GM23338 (cell line): ENCODE measurements at regions not wholly inside any gene's neighbourhood (a gene's known extent, or its start where the extent isn't known, plus 50 kb on each side); places are given as distances from the start of the nearest gene placed in this dataset.

Experiments
- ATAC-seq: fragments of 200-7000 bp; cut with Tn5 transposase; 3 replicates; pipeline ENCODE4 v1.9.1; 2020
- DNase-seq: peaks from one replicate; pipeline ENCODE4 v3.0.0-alpha.2; 2015; ENCODE audit warnings: low spot score
- H2AFZ ChIP-seq: fragments of 200-600 bp; sonication (generic); 2 replicates; pipeline ENCODE4 v1.8.0; 2016; ENCODE audit warnings: antibody characterized with exemption, mild to moderate bottlenecking, moderate library complexity
- H3F3A ChIP-seq: fragments of 200-600 bp; sonication (generic); replicated peaks from 2 replicates; pipeline ENCODE4 v1.8.0; 2017; ENCODE audit warnings: antibody characterized with exemption, mixed run types, low read depth
- H3K27ac ChIP-seq: fragments of 200-600 bp; sonication (generic); 2 replicates; pipeline ENCODE4 v1.6.1; 2016; ENCODE audit warnings: low read depth
- H3K27me3 ChIP-seq: fragments of 200-600 bp; sonication (generic); 2 replicates; pipeline ENCODE4 v1.8.0; 2016; ENCODE audit warnings: mild to moderate bottlenecking, mixed run types, moderate library complexity; ENCODE audit not compliant: insufficient read depth
- H3K36me3 ChIP-seq: fragments of 200-600 bp; sonication (generic); 2 replicates; pipeline ENCODE4 v1.8.0; 2016; ENCODE audit warnings: mild to moderate bottlenecking; ENCODE audit not compliant: insufficient read depth
- H3K4me1 ChIP-seq: fragments of 200-600 bp; sonication (generic); 2 replicates; pipeline ENCODE4 v1.8.0; 2016; ENCODE audit warnings: mild to moderate bottlenecking, moderate library complexity; ENCODE audit not compliant: insufficient read depth
- H3K4me2 ChIP-seq: fragments of 200-600 bp; sonication (generic); 2 replicates; pipeline ENCODE4 v1.7.1; 2017; ENCODE audit warnings: mixed run types
- H3K4me3 ChIP-seq: fragments of 200-600 bp; sonication (generic); 2 replicates; pipeline ENCODE4 v1.6.1; 2016; ENCODE audit warnings: mixed run types
- H3K79me2 ChIP-seq: fragments of 200-600 bp; sonication (generic); replicated peaks from 2 replicates; pipeline ENCODE4 v1.8.0; 2017; ENCODE audit warnings: mild to moderate bottlenecking; ENCODE audit not compliant: insufficient read depth
- H3K9me2 ChIP-seq: fragments of 200-600 bp; sonication (generic); 2 replicates; pipeline ENCODE4 v1.8.0; 2017; ENCODE audit not compliant: insufficient read depth
- H4K20me1 ChIP-seq: fragments of 200-600 bp; sonication (generic); replicated peaks from 2 replicates; pipeline ENCODE4 v1.8.0; 2017; ENCODE audit warnings: mild to moderate bottlenecking; ENCODE audit not compliant: insufficient read depth
- H3K27ac Mint-ChIP-seq: 2 replicates; pipeline ENCODE4 v1.8.0; 2020; ENCODE audit warnings: inconsistent platforms, mild to moderate bottlenecking, moderate library complexity, mixed read lengths
- H3K27me3 Mint-ChIP-seq: 3 replicates; pipeline ENCODE4 v1.8.0; 2022; ENCODE audit warnings: low read depth, mild to moderate bottlenecking, moderate library complexity, mixed read lengths, inconsistent platforms; ENCODE audit not compliant: insufficient read depth, poor library complexity
- H3K36me3 Mint-ChIP-seq: 3 replicates; pipeline ENCODE4 v1.8.0; 2021; ENCODE audit warnings: low read depth, mild to moderate bottlenecking, inconsistent platforms, moderate library complexity, mixed read lengths
- H3K4me1 Mint-ChIP-seq: 3 replicates; pipeline ENCODE4 v1.8.0; 2020; ENCODE audit warnings: mild to moderate bottlenecking, inconsistent platforms, mixed read lengths
- H3K4me3 Mint-ChIP-seq: 3 replicates; pipeline ENCODE4 v1.8.0; 2021; ENCODE audit warnings: moderate library complexity, mild to moderate bottlenecking, inconsistent platforms, mixed read lengths
- H3K9me3 Mint-ChIP-seq: 3 replicates; pipeline ENCODE4 v1.8.0; 2020; ENCODE audit warnings: moderate library complexity, mild to moderate bottlenecking, inconsistent platforms, mixed read lengths
- CREB1 ChIP-seq: fragments of 250-450 bp; sonication (Bioruptor Pico); IDR thresholded peaks from 2 replicates; pipeline ENCODE4 v1.5.0; 2020; ENCODE audit warnings: low read depth, mild to moderate bottlenecking, moderate library complexity
- EZH2phosphoT487 ChIP-seq: fragments of 200-600 bp; sonication (generic); IDR thresholded peaks from one replicate; pipeline ENCODE4 v1.8.1; 2018; ENCODE audit warnings: antibody characterized with exemption; ENCODE audit not compliant: unreplicated experiment
- JUNB ChIP-seq: IDR thresholded peaks from one replicate; pipeline ENCODE4 v1.6.1; 2016; ENCODE audit warnings: antibody characterized with exemption; ENCODE audit not compliant: unreplicated experiment
- NANOG ChIP-seq: IDR thresholded peaks from 2 replicates; pipeline ENCODE4 v1.6.1; 2016; ENCODE audit warnings: antibody characterized with exemption, borderline replicate concordance
- POLR2AphosphoS5 ChIP-seq: IDR thresholded peaks from 2 replicates; pipeline ENCODE4 v1.6.1; 2016; ENCODE audit warnings: antibody characterized with exemption, low read depth
- STAT1 ChIP-seq: IDR thresholded peaks from one replicate; pipeline ENCODE4 v1.6.1; 2016; ENCODE audit warnings: antibody characterized with exemption; ENCODE audit not compliant: unreplicated experiment
- TF ChIP-seq, protein P1 (sequence below): IDR thresholded peaks from 2 replicates; pipeline ENCODE4 v1.6.1; 2016; ENCODE audit warnings: antibody characterized with exemption
- TF ChIP-seq, protein P2 (sequence below): IDR thresholded peaks from one replicate; pipeline ENCODE4 v1.6.1; 2018; ENCODE audit warnings: antibody characterized with exemption; ENCODE audit not compliant: unreplicated experiment

DNA sequence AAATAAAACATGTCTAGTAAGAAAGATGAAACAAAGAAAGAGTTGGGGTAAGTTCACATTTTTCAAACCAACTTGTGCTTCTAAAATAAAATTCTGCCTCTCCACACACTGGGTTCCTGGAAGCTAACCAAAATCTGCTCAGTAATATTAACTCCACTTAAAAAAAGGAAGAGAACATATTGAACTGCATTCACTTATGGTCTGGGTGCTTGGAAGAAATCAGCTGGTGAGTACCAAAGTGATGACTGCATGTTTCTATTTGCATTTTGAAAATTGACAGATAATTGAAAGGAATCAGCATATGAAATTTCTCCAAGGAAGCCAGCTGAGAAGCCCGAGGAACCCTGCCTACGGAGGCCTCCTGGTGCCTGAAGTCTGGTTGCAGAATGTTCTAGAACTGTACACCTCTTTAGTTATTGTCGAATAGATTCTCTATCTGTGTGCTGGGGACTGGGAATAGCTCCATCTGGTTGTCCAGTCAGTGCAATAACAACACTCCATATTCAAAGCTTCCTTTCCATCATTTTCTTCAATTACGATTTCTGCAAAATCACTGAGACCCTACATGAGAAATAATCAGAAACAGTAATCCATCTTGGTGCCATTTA is 836.1 kb downstream of the VRK1 start:
- H3K9me3 Mint-ChIP-seq, result no peaks in the 10 kb centered on the region
- H3K27ac ChIP-seq, result no peak overlapping the region
- H3K4me3 ChIP-seq, result no peak overlapping the region
- H3K36me3 ChIP-seq, result no peaks in the 10 kb centered on the region
- ATAC-seq, result no peak
- no peaks in the 10 kb centered on the region for H4K20me1 ChIP-seq
- no peak overlapping the region for H3K4me3 Mint-ChIP-seq
- H3K27me3 Mint-ChIP-seq, result peaks cover 9% of the 10 kb centered on the region
- no peak overlapping the region for H2AFZ ChIP-seq
- peaks cover 2% of the 10 kb centered on the region; the same call in 1 of the 2 replicates for H3F3A ChIP-seq
- peak overlapping the region; percentile 20; the same call in 1 of the 2 replicates for H3K4me2 ChIP-seq
- no peak overlapping the region for H3K27ac Mint-ChIP-seq
- no peaks in the 10 kb centered on the region for H3K27me3 ChIP-seq
- peaks cover 64% of the 10 kb centered on the region for H3K4me1 ChIP-seq
- TF ChIP-seq CREB1 (CRISPR knock-in tag) (no peak), STAT1 (no peak), EZH2phosphoT487 (no peak), NANOG (no peak)
- TF ChIP-seq, protein P1, sequence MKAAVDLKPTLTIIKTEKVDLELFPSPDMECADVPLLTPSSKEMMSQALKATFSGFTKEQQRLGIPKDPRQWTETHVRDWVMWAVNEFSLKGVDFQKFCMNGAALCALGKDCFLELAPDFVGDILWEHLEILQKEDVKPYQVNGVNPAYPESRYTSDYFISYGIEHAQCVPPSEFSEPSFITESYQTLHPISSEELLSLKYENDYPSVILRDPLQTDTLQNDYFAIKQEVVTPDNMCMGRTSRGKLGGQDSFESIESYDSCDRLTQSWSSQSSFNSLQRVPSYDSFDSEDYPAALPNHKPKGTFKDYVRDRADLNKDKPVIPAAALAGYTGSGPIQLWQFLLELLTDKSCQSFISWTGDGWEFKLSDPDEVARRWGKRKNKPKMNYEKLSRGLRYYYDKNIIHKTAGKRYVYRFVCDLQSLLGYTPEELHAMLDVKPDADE, result no peak
- TF ChIP-seq, protein P2, sequence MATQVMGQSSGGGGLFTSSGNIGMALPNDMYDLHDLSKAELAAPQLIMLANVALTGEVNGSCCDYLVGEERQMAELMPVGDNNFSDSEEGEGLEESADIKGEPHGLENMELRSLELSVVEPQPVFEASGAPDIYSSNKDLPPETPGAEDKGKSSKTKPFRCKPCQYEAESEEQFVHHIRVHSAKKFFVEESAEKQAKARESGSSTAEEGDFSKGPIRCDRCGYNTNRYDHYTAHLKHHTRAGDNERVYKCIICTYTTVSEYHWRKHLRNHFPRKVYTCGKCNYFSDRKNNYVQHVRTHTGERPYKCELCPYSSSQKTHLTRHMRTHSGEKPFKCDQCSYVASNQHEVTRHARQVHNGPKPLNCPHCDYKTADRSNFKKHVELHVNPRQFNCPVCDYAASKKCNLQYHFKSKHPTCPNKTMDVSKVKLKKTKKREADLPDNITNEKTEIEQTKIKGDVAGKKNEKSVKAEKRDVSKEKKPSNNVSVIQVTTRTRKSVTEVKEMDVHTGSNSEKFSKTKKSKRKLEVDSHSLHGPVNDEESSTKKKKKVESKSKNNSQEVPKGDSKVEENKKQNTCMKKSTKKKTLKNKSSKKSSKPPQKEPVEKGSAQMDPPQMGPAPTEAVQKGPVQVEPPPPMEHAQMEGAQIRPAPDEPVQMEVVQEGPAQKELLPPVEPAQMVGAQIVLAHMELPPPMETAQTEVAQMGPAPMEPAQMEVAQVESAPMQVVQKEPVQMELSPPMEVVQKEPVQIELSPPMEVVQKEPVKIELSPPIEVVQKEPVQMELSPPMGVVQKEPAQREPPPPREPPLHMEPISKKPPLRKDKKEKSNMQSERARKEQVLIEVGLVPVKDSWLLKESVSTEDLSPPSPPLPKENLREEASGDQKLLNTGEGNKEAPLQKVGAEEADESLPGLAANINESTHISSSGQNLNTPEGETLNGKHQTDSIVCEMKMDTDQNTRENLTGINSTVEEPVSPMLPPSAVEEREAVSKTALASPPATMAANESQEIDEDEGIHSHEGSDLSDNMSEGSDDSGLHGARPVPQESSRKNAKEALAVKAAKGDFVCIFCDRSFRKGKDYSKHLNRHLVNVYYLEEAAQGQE, result no peak
- H3K9me2 ChIP-seq, result no peaks in the 10 kb centered on the region
- no peaks in the 10 kb centered on the region for H3K36me3 Mint-ChIP-seq
- DNase-seq, result no peak
- peaks cover 66% of the 10 kb centered on the region for H3K4me1 Mint-ChIP-seq
- no peaks in the 10 kb centered on the region for H3K79me2 ChIP-seq

DNA sequence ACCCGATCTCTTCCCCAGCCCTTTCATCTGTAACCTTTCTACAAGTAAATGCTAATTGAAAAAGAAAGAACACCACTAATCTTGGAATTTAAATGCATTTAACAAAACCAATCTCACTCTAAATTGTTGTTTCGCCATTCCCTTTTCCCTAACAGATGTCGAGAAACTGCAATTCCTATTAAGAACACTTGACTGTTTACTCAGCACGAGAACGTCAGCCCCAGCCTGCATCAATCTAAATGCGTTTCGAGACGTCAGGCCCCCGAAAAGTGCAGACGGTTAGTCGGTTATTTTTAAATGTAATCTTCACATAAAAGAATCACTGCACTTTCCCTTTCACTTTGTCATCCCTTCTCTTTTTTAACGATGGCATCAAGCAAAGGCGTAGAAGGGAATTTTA is 837.6 kb downstream of the VRK1 start:
- Mint-ChIP-seq H3K4me3 (no peak overlapping the region), H3K9me3 (no peaks in the 10 kb centered on the region), H3K27ac (peak overlapping the region; percentile 51), H3K27me3 (peaks cover 13% of the 10 kb centered on the region), H3K36me3 (no peaks in the 10 kb centered on the region), H3K4me1 (peaks cover 80% of the 10 kb centered on the region)
- ATAC-seq, result peak; percentile 37
- peak; percentile 69 for DNase-seq
- Histone ChIP-seq H3K27ac (no peak overlapping the region), H3K4me1 (peaks cover 77% of the 10 kb centered on the region), H3K4me2 (peak overlapping the region; percentile 4; the same call in 1 of the 2 replicates), H2AFZ (no peak overlapping the region), H3K36me3 (no peaks in the 10 kb centered on the region), H3K27me3 (no peaks in the 10 kb centered on the region), H3K9me2 (no peaks in the 10 kb centered on the region), H3K79me2 (no peaks in the 10 kb centered on the region), H3F3A (peaks cover 2% of the 10 kb centered on the region; the same call in 1 of the 2 replicates), H4K20me1 (no peaks in the 10 kb centered on the region), H3K4me3 (no peak overlapping the region)
- TF ChIP-seq POLR2AphosphoS5 (no peak), JUNB (no peak)
- TF ChIP-seq, protein P2, result no peak
